GM12892 (cell line): ENCODE measurements at regions not wholly inside any gene's neighbourhood (a gene's known extent, or its start where the extent isn't known, plus 50 kb on each side); places are given as distances from the start of the nearest gene placed in this dataset.
"Not testable (repeated sequence)": the region's sequence is repeated elsewhere in the genome, so short reads cannot be mapped to it uniquely, and the experiment has no call there.

Source experiments
- POLR2A ChIP-seq: IDR thresholded peaks from 2 replicates; pipeline ENCODE4 v1.6.1; 2011; ENCODE audit warnings: low read depth, low read length, control low read depth
- POLR2AphosphoS5 ChIP-seq: IDR thresholded peaks from 2 replicates; pipeline ENCODE4 v1.6.1; 2011; ENCODE audit warnings: low read depth, low read length, control low read depth
- TAF1 ChIP-seq: IDR thresholded peaks from 2 replicates; pipeline ENCODE4 v1.6.1; 2011; ENCODE audit warnings: low read depth, mild to moderate bottlenecking, control low read depth, low read length, borderline replicate concordance

DNA sequence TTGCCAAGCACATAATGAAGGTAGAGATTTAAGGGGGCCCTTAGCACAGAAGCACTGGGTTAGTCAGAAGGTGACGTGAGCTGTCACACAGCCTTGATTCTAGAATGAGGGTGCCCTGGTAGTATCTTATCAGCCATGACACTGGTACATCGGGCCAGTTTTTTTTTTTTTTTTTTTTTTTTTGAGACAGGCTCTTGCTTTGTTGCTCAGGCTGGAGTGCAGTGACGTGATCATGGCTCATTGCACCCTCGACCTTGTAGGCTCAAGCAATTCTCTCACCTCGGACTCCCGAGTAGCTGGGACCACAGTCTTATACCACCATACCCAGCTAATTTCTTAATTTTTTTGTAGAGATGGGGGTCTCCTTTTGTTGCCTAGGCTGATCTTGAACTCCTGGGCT lies 872.6 kb upstream of the DEFB115 start:
- not testable (repeated sequence) for TF ChIP-seq POLR2A, POLR2AphosphoS5, TAF1
